ENCODE measurements at regions not wholly inside any gene's neighbourhood (a gene's known extent, or its start where the extent isn't known, plus 50 kb on each side); places are given as distances from the start of the nearest gene placed in this dataset.

- TF ChIP-seq JUN (IDR thresholded peaks at IDR 0.05; ENCODE audit: borderline replicate concordance, insufficient read depth, insufficient read length, low read depth) = no peak
- no peak for TF ChIP-seq FOS (IDR thresholded peaks at IDR 0.05; ENCODE audit: borderline replicate concordance, insufficient read depth, low read length)
- TF ChIP-seq POLR2A (IDR thresholded peaks at IDR 0.05; ENCODE audit: low read depth, low read length) = no peak
- TF ChIP-seq CTCF (IDR thresholded peaks at IDR 0.05; ENCODE audit: extremely low read depth in 1 of 2, insufficient read depth in 1 of 2, low read depth in 1 of 2, low read length in 2 of 2) = no peak
- no peak for TF ChIP-seq POLR2AphosphoS5 (IDR thresholded peaks at IDR 0.05; ENCODE audit: insufficient read depth, low read depth, low read length)
- TF ChIP-seq GATA2 (IDR thresholded peaks at IDR 0.05; ENCODE audit: insufficient read depth, insufficient read length, low read depth, low read length) = no peak
- TF ChIP-seq MAX (IDR thresholded peaks at IDR 0.05; ENCODE audit: insufficient read depth, insufficient read length) = no peak
- no peak for TF ChIP-seq MYC (IDR thresholded peaks at IDR 0.05; ENCODE audit: low read depth, low read length)
- TF ChIP-seq EZH2 (IDR thresholded peaks at IDR 0.05; ENCODE audit: borderline replicate concordance, low read depth, low read length, severe bottlenecking) = no peak
- Histone ChIP-seq H3K4me1 (ENCODE audit: control insufficient read depth, extremely low read depth, insufficient read depth, low read length) (no peaks in the 10 kb centered on the region), H3K9ac (replicated peaks; ENCODE audit: extremely low read depth, insufficient read depth, low read length) (no peak overlapping the region), H3K27me3 (ENCODE audit: control insufficient read depth in 2 of 2, insufficient read depth in 2 of 2, low read length in 2 of 2) (no peaks in the 10 kb centered on the region), H3K9me3 (replicated peaks; ENCODE audit: control insufficient read depth, insufficient read depth, low read length) (no peaks in the 10 kb centered on the region), H3K79me2 (ENCODE audit: control insufficient read depth, insufficient read depth, low read length) (no peaks in the 10 kb centered on the region), H3K4me3 (replicated peaks in 1 of 3; ENCODE audit: insufficient read depth in 1 of 3, low read depth in 1 of 3, low read length in 3 of 3) (no peak overlapping the region), H2AFZ (ENCODE audit: low read depth, low read length) (no peak overlapping the region), H3K9me1 (replicated peaks; ENCODE audit: control insufficient read depth, extremely low read depth, insufficient read depth, low read length) (no peaks in the 10 kb centered on the region), H3K27ac (ENCODE audit: insufficient read depth, low read depth, low read length) (no peak overlapping the region), H3K36me3 (ENCODE audit: control insufficient read depth in 2 of 2, extremely low read depth in 1 of 2, insufficient read depth in 2 of 2, low read length in 2 of 2) (no peaks in the 10 kb centered on the region), H3K4me2 (ENCODE audit: insufficient read depth, low read length) (no peak overlapping the region), H4K20me1 (replicated peaks; ENCODE audit: control insufficient read depth, extremely low read depth, insufficient read depth, low read length) (no peaks in the 10 kb centered on the region)
- ChIA-PET CTCF (no interaction called here), POLR2A (no interaction called here)
- BruUV-seq (replicated peaks) = no TSS peak
- intact Hi-C loops (cut with micrococcal nuclease) (no loop called here), dilution Hi-C loops (cut with MboI; ENCODE audit: extremely low pct_ligation_motif_present, low sequenced_read_pairs) (no loop called here)
- no peak for FAIRE-seq
- DNase-seq (ENCODE audit: low read depth, low spot score) = no peak
Observed at GRCh38 chr2:103363639-103364038, 601.8 kb downstream of the TMEM182 start.

Data from endothelial cell of umbilical vein (primary cell).